22Rv1 (cell line): ENCODE measurements at regions not wholly inside any gene's neighbourhood (a gene's known extent, or its start where the extent isn't known, plus 50 kb on each side); places are given as distances from the start of the nearest gene placed in this dataset.

Experiments
- ZFX ChIP-seq: fragments of 450-650 bp; IDR thresholded peaks from 2 replicates; pipeline ENCODE4 v1.6.1; 2017; ENCODE audit warnings: antibody characterized with exemption, borderline replicate concordance
- TF ChIP-seq, protein P1 (sequence below): fragments of 450-650 bp; IDR thresholded peaks from 2 replicates; pipeline ENCODE4 v1.5.1; 2017; ENCODE audit warnings: mild to moderate bottlenecking

DNA sequence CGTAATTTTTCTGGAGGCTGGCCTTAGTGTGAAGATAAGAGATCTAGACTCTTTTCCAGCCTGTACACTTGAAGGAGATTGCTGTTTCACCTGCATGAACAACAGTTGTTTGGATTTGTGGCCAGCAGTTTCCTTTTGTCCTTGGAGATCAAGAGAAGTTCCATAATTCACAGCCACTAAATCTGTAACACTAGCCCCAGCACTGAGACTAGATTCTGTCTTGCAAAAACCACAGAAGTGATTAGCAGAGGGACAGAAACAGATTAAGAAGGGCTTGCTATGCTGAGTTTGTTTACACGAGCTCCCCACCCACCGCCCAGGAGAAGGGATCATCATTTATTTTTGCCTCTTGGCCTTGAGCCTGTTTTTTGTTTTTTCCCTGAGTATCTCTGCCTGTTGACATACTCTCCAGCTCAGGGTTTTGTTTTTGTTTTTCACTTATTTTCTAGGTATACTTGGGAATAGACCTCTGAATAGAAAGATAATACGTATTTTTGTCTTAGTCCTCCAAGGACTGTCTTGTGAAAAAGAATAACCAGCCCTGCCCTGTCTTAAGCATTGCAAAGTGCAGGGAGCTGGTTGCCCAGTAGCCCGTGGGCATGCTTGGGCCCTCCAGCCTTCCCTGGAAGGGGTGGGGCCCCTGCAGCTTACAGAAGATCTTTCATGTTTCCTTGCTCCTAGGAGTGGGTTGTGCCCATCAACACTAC is 93.1 kb upstream of the SOX4 start:
- TF ChIP-seq, protein P1, sequence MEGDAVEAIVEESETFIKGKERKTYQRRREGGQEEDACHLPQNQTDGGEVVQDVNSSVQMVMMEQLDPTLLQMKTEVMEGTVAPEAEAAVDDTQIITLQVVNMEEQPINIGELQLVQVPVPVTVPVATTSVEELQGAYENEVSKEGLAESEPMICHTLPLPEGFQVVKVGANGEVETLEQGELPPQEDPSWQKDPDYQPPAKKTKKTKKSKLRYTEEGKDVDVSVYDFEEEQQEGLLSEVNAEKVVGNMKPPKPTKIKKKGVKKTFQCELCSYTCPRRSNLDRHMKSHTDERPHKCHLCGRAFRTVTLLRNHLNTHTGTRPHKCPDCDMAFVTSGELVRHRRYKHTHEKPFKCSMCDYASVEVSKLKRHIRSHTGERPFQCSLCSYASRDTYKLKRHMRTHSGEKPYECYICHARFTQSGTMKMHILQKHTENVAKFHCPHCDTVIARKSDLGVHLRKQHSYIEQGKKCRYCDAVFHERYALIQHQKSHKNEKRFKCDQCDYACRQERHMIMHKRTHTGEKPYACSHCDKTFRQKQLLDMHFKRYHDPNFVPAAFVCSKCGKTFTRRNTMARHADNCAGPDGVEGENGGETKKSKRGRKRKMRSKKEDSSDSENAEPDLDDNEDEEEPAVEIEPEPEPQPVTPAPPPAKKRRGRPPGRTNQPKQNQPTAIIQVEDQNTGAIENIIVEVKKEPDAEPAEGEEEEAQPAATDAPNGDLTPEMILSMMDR = no peak
- no peak for TF ChIP-seq ZFX
